DMS 273 (cell line): ENCODE measurements at regions not wholly inside any gene's neighbourhood (a gene's known extent, or its start where the extent isn't known, plus 50 kb on each side); places are given as distances from the start of the nearest gene placed in this dataset.

ENCODE experiments used
- DNase-seq: peaks from one replicate; lab custom pipeline; 2025; ENCODE audit not compliant: unreplicated experiment; lab: John Stamatoyannopoulos, UW

DNA sequence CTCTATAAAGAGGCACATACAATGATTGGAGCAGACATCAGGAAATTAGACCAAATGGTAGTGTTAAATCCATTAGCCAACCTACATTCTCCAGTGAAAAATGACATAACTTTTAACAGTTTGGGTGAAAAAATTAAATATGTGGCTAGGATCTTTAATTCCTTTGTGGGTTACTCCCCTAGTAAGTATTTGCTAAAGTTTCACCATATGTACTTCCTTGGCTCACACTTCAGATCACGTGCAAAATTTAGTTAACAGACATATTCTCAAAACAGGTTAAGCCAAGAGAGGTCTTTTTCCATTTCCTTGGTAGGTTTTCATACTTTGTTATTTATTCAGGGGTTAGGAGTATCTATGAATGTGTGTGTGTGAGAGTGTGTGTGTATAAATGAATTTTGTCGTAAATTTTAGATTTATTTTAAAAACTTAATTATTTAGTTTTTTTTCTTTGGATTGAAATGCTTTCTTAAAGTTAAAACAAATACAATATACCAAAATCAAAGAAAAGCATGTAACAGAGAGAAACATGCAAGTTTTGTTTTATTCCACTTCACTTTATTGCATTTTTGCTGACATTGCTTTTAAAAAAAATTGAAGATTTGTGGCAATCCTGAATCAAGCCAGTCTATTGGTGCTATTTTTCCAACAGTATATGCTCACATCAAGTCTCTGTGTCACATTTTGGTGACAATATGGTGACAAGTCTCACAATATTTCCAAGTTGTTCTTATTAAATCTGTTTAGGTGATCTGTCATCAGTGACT, 258.7 kb downstream of the FLRT2 start:
- no peak for DNase-seq

DNA sequence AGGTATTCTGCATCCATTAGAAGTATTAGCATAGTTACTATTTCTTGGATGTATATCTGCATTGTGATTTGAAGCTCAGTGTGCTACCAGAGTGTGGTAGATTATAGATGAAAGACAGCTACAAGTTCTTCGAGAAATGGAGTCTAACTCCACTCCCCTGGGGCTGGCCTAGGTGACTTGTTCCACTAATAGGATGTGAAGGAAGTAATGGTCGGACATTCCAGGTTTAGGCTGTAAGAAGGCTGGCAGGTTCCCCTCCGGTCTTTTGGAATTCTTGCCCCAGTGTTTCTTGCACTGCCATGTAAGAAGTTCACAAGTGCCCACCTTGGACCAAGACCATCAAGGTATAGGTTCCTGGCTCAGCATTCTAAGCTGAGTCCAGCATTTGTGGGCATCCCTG, 236.4 kb downstream of the FLRT2 start:
- no peak for DNase-seq

DNA sequence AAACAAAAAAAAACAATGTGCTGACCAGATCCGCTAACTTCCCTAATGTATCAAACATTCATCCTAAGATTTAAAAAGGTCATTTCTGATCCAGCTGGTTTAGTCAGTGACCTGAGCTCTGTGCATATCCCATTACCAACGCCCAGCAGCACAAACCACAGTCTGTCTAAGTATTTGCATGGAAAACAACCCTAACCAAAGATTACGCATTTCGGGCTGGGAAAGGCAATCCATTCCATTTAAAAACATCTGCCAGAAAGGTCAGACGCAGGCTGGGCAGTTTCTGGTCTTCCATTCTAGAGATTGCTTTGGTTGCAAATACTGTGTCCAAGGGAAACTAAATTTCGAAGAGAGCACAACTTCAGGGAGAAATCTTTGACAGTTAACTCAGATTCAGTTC, 234.9 kb downstream of the FLRT2 start:
- no peak for DNase-seq

DNA sequence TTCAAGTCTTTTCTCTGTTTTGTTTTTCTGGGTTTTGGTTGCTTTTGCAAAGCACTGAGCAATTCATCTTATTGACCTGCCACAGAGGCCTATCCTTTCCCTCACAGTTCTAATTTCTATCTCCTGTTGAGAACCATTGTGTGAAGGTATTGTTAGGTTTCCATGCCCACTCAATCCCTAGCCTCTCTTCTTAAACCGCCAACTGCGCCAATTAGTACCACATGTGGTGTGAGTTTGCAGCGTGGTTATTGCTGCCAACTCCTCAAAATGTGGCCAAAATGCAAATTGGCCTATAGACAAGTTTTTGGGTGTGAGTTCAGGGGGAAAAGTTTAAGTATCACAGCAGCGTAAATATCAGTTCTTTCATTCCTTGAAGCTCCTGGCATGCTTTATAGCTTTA, 232.6 kb downstream of the FLRT2 start:
- no peak for DNase-seq

DNA sequence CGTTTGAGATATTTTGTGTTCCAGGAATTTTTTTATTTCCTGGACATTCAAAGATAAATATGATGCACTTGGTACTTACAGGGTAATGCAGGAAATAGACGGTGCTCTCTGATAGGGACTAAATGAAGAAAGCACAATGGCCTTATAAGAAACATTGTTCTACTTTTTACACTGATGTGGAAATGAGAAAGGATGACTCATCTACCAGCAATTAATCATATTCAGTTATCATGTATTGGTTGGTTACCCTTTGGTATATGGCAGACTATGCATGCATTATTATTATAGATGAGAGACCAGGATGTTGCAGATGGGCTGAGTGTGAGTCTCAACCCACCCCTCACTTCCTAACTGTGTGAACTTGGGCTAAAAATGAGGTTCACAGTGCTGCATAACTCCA, 222.2 kb downstream of the FLRT2 start:
- no peak for DNase-seq

DNA sequence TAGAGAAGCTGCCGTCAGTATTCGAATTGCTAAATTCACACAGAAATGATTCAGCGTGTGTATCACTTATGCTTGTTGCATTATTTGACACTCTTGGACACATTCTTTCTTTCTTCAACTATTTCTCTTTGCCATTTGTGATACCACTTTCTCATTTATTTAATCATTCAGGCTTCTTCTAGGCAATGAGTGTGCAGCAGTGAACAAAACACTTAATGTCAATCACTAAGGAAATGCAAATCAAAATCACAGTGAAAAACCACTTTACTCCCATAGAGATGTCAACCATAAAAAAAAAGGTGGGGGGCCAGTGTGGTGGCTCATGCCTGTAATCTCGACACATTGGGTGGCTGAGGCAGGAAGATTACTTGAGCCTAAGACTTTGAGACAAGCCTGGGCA, 214.6 kb downstream of the FLRT2 start:
- no peak for DNase-seq

DNA sequence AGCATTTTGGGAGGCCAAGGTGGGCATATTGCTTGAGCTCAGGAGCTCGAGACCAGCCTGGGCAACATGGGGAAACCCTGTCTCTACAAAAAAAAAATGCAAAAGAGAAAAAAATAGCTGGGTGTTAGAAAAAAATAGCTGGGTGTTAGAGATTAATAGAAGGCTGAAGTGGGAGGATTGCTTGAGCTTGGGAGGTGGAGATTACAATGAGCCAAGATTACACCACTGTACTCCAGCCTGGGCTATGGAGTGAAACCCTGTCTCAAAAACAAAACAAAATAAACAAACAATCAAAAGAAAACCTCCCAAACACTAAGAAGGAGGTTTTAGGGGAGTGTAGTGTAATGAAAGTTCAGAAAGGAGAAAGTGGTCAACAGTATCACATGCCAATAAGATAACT, 202.1 kb downstream of the FLRT2 start:
- no peak for DNase-seq

DNA sequence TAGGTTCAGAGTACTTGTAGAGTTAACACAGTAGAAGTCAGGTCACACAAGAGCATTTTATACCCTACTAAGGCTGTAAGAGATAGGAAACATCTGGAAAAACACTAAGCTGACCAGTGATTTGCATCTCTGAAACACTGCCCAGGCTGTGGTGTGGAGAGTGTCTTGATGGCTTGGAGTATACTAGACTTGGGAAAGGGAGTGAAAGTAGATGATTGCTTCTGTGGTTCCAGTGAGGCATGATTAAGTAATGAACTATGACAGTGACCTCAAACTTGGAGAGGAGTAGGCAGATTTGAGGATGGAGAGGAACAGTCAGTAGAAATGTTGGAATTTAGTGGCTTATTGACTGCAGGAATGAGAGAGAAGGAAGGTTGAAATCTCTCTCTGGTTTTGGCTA, 201.2 kb downstream of the FLRT2 start:
- no peak for DNase-seq

DNA sequence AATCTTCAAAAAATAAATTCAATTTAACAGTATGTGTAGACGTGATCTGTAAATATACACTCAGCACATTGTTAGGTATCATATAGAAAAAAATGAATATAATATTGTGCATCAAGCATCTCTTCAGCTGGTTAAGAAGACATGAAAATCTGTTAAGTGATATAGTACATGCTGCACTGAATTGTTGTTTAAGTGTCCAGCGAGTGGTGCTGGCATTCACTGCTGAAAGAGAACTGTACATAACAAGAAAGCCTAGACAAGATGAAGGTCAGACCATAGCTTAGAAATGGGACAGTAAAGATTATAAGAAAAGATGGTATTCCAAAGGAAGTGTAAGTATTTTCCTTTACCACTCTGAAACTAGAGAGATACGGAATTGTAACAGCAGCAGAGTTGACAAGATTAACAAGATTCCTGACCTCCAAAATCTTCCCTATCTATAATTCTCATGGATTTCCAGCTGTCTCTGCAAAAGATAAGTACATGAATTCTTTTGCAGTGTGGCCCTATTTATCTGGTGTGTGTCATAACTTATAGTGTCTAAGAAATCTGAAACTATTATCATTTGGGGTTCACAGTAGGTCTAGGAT, 198.6 kb downstream of the FLRT2 start:
- DNase-seq = no peak

DNA sequence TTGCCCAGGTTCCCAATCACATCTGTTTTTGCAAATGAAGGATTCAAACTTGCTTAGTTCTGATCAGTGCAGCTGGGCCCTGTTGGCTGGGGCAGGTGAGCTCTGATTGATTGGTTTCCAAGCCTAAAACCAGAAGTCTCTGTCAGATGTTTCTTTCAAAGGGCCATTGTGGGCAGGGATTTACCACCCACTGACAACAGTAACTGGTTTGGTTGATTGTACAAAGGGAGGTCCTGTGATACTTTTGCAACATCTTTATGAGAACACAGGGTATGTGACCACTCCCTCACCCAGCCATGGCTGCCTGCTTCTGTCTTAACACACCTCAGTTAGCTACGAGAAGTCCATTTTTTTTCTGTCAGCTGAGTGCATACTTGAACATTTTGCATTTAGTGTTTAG, 184.1 kb downstream of the FLRT2 start:
- no peak for DNase-seq

DNA sequence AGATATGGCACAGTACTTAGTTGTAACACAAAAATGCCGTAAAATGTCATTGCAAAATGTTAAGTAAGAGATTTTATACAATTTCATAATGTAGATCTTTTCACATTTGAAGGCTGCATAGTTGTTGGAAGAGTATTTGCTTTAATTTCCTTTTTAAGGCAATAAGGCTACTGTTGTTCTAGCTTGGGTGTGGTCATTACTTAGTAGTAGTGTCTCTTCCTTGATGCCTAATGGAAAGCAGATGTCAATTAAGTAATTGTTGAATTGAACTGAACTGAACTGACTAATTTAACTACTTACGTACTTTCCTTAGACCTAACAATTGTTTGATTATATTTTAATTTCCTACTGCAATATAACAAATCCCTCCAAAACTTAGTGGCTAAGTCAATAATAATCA, 181.7 kb downstream of the FLRT2 start:
- DNase-seq = no peak
